ENCODE measurements at regions not wholly inside any gene's neighbourhood (a gene's known extent, or its start where the extent isn't known, plus 50 kb on each side); places are given as distances from the start of the nearest gene placed in this dataset.

DNA sequence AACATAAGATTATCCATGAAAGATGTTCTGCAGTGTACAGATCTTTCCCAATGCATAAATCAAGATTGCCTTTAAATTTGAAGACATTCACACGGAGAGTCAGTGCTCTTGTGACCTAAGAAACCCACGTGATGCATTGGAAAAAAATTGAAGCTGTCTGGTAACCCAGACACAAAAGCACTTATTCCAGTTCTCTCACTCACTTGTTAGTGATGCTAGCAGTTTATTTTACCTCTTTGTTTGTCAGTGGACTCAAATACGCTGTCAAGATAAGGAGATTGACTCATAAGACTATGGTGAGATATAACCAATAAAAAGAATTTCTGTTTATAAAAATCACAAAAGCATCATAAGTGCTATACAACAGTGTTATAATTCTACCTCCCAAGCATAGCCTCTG lies 245.8 kb upstream of the SMIM31 start:
- TF ChIP-seq, protein P1, sequence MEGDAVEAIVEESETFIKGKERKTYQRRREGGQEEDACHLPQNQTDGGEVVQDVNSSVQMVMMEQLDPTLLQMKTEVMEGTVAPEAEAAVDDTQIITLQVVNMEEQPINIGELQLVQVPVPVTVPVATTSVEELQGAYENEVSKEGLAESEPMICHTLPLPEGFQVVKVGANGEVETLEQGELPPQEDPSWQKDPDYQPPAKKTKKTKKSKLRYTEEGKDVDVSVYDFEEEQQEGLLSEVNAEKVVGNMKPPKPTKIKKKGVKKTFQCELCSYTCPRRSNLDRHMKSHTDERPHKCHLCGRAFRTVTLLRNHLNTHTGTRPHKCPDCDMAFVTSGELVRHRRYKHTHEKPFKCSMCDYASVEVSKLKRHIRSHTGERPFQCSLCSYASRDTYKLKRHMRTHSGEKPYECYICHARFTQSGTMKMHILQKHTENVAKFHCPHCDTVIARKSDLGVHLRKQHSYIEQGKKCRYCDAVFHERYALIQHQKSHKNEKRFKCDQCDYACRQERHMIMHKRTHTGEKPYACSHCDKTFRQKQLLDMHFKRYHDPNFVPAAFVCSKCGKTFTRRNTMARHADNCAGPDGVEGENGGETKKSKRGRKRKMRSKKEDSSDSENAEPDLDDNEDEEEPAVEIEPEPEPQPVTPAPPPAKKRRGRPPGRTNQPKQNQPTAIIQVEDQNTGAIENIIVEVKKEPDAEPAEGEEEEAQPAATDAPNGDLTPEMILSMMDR (IDR thresholded peaks at IDR 0.05; ENCODE audit: low read depth, low read length), result no peak
- TF ChIP-seq EZH2phosphoT487 (IDR thresholded peaks at IDR 0.05; ENCODE audit: low read depth), result no peak

Measured in OCI-LY3 (cell line).